T-helper 2 cell treated with Interferon-gamma antibody and Interleukin-4, amounts not matched to agents 100 ng/mL and 5 ng/mL, for 36 hours (primary cell): ENCODE measurements at regions not wholly inside any gene's neighbourhood (a gene's known extent, or its start where the extent isn't known, plus 50 kb on each side); places are given as distances from the start of the nearest gene placed in this dataset.
"Not testable (repeated sequence)": the region's sequence is repeated elsewhere in the genome, so short reads cannot be mapped to it uniquely, and the experiment has no call there.

Experiments
- intact Hi-C: fragments of 100-400 bp; cut with micrococcal nuclease; formaldehyde crosslinking; loops from one replicate; pipeline ENCODE4 v1.15.1; 2023

DNA sequence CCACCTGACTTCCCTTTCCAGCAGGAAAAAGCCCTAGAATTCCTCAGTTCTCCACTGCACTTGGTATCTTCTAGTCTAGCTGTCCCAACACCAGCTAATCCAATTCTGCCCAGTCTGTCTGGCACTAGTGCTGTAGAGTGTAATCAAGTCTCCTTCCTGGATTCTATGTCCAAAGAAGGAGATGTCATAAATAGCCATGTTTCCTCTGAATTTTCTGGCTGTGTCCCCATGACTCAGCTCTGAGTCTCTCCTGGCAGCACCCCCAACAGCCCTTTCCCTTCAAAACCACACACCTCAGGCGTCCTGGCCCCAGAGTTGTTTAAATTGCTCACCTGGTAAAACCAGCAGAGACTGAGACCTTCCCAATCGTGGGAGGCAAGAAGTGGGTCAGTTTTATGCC lies 197.2 kb downstream of the GRXCR1 start:
- intact Hi-C loops: loop anchor here (10.0 kb wide), 1 partner anchor 245 kb away; no protein-coding TSS in a partner anchor

DNA sequence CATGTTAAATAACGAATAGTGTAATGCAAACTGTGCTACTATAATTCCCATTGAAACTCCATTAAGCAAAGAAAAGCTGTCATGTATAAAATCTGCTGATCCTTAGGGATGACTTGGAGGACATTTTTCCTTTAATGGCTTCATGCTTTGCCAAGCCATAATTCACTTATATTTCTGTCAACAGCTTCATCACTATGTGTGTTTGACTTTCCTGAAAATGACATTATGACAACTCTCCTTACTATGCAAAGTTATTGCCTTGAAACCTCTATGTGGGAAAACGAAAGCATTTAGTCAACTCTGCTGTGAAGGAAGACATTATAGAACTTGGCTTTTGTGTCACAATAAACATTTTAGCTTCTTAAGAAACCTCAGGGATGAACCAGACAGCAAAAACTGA lies 210.5 kb downstream of the GRXCR1 start:
- intact Hi-C loops: no loop called here

DNA sequence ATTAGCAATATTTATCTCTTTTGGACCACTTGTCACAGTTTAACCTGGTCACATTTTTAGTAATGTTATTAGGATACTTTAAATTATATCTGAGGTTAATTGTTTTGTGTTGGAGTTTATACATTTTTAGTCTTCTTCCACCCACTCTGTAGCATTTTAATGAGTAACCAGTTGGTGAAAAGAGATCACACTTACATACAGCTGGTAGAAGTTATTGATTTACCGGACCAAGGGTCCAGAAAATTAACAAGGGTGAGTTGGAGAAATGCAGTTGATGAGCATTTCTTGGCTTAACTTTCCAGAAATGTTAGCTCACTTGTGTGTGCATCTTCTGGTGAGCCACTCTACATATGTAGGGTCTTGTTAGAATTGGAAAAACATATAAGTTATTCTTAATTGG lies 219.6 kb downstream of the GRXCR1 start:
- intact Hi-C loops: no loop called here

DNA sequence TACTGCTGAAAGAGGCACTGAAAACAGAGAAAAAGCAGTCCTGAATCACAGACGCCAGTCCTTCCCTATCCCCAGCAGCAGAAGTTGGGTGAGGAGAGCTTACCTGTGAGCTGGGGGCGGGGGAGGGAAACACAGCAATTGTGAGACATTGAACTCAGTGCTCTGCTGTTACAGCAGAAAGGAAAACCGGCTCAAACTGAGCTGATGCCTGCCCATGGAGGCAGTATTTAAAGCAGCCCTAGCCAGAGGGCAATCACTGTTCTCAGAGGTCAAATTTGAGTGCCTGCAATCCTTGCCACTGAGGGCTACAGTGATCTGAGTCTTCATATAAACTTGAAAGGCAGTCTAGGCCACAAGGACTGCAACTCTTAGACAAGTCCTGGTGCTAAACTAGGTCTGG lies 220.7 kb downstream of the GRXCR1 start:
- intact Hi-C loops: no loop called here

DNA sequence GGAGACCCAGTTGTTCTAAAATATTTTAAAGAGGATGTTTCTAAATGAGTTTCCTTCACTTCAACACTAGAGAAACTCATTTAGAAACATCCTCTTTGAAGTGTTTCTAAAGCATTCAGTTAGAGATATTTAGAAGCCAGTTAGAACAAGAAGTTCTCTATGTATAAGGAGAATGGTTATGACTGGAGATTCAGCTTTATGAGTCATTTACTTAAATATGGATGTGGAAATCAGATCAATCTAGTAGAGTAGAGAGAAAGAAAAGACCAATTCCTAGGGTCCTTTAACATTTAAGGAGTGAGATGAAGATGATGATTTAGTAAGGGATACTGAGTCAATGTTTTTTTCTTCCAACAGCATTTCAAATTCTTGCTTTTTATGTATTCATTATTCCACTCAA lies 234.1 kb downstream of the GRXCR1 start:
- intact Hi-C loops: no loop called here

DNA sequence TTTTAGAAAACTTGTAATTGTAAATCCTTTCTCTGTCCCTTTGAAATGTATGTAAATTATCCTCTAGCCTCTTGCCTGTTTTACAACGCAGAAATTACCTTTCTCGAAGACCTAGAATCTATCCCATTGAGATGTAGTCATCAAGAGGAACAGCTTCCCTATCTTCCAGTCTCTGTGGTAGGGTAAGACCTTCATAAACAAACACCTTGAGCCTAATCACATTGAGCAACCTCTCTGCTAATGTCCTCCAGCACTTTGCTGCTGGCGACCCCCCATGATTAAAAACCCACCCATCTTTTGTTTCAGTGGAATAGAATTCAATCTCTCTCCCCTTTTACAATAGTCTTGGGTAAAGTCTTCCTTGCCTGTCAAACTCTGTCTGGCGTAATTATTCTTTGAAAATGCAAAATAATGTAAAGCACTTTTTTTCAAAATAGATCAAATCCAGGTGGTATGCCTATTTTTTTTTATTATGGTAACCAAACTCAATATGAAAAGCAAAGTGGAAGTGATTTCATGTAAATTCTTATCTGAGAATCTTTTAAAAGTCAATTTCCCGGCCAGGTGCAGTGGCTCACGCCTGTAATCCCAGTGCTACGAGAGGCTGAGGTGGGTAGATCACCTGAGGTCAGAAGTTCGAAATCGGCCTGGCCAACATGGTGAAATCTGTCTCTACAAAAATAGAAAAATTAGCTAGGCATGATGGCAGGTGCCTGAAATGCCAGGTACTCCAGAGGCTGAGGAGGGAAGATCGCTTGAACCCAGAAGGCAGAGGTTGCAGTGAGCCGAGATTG lies 237.9 kb downstream of the GRXCR1 start:
- intact Hi-C loops: loop anchor here (1.0 to 5.0 kb wide), 2 partner anchors 1362 to 1499 kb away; no protein-coding TSS in a partner anchor

DNA sequence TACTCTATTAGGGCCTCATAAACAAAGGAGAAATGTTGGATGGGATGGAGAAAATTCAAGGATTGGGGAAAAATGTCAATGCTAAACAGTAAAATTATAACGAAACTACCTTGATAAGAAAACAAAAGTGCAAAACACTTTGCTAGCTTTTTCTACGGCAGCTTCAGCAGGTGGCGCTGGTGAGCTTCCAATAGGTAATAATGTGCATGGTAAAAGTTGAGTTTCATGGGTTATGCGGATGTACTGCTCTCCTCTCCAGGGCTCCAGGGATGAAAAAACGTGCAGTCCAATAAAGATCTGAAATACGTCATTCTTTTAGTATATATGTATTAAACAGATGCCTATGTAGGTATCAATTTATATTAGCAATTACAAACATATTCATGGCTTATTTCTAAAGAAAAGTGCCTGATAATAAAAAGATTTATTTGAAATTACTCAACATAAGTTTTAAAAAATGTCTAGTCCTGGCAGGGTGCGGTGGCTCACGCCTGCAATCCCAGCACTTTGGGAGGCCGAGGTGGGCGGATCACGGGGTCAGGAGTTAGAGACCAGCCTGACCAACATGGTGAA lies 239.6 kb downstream of the GRXCR1 start:
- intact Hi-C loops: loop anchor here (5.0 kb wide), 1 partner anchor 1360 kb away; no protein-coding TSS in a partner anchor

DNA sequence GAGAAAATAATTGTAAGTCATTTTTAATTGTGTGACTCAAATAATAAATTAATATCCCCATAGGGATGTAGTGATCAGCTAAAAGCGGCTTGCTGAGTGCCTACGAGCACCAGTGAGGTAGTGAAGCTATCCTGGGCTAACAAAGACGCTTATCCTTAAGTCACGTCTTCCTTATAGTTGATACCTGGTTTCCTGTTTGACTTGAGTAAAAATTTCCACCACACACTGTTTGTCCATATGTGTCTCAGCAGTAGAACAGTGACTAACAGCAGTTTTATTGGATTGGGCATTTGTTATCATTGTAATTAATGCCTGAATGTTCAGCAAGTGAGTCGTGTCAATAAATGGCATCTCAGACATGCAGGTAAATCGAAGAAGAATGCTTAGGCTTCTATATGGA lies 241.1 kb downstream of the GRXCR1 start:
- intact Hi-C loops: loop anchor here (5.0 kb wide), 1 partner anchor 1359 kb away; no protein-coding TSS in a partner anchor

DNA sequence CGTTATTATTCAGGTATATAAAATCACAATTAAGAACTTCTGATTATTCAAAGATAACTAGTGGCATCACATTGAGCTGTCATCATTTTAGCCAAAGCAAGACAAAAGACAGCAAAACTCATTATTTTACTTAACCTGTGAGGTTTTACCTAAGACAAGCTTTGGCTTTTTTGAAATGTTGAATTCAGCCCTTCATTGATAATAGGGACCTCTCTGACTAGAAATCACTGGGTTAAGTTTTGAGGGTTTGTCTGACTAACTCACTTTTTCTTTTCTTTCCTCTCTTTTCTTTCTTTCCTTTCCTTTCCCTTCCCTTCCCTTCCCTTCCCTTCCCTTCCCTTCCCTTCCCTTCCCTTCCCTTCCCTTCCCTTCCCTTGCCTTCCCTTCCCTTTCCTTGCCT lies 244.2 kb downstream of the GRXCR1 start:
- intact Hi-C loops: no loop called here

DNA sequence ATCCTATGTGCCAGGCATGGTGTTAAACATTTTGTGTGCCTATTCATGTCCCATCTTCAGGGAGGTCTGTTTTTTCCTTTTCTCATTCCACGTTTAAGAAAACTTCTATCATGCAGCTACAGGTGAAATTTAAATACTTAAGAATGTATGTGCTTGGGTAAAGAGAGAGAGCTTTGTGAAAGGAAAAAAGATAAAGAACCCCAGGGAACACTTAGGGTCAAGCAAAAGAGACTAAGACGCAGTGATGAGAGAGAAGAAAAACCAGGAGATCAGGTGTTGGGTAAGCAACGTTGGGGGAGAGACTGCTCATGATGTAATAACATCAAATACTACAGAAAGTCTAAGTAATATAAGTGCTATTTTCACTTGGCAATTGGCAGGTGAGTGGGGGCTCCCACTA lies 253.7 kb downstream of the GRXCR1 start:
- intact Hi-C loops: no loop called here

DNA sequence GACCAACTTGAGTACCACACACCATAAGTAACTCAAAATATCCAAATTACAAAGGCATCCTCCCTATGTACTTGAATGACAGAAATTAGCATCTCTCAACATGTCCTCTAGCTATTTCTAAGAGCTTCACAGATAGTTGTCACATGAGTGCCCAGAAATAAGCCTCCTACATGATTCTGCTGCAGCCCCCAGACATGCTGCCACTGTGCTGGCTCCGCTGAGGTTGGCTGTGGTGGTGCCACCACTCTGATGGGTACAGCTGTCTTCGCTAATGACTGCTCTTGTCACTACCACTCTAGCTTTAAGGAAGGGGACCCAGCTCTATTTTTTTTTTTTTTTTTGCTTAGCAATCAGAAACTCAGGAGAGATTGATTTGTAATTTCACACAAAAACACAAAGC lies 256.0 kb downstream of the GRXCR1 start:
- intact Hi-C loops: no loop called here

DNA sequence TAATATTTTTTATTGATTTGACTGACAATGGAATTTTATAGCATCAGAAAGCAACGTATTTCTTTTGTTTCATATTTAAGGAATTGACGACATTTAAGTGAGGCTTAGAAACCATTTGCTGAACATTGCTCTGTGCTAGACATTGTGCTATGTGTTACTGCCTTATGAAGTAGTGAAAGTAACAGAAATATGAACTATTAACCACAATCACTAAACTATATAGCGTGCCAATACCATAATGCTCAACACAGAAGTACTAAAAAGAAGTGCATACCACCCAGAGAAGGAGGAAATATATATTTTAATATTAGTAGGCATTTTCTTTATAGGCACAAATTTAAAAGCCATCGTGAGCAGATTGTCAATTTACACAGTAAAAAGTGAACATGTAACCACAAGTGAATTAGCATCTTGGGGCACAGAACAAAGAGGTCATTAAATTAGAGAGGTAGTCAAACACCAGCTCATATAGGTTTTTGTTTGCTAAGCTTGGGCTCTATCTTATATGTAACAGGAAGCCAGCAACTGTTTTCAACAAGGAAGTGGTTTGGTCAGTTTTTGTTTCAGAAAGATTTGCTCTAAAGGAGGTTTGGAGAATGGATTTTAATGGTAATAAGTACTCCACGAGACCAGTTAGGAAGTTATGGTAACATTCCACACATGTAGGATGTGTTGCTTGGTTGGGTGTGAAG lies 270.7 kb downstream of the GRXCR1 start:
- intact Hi-C loops: no loop called here

DNA sequence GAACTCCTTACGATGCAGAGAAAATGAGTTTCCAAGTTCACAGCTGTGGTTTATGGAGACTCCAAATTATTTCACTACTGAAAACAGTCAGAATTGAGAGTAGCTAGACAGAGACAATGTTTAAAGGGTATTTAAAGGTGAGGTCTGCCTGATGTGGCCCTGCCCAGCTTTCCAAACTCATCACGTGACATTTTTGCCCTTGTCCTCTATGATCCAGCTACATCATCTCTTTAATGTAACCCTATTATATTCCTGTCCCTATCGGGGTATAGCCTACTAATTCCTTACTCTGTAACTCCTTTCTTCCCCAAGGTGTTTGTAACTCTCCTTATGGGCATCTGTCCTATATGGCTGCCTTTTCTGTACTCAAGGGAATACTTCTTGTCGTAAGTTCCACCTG lies 297.2 kb downstream of the GRXCR1 start:
- intact Hi-C loops: no loop called here

DNA sequence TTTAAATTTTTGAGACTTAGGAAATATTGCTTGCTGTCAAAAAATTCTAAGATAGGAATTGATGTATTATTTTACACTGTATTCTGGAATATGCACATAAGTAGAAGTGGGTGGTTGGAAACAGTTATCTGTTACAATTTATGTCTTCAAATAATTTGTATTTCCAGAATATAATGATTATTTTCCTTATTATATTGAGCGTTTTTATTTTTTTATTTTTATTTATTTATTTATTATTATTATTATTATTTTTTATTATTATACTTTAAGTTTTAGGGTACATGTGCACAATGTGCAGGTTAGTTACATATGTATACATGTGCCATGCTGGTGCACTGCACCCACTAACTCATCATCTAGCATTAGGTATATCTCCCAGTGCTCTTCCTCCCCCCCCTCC lies 320.1 kb downstream of the GRXCR1 start:
- intact Hi-C loops: not testable (repeated sequence)

DNA sequence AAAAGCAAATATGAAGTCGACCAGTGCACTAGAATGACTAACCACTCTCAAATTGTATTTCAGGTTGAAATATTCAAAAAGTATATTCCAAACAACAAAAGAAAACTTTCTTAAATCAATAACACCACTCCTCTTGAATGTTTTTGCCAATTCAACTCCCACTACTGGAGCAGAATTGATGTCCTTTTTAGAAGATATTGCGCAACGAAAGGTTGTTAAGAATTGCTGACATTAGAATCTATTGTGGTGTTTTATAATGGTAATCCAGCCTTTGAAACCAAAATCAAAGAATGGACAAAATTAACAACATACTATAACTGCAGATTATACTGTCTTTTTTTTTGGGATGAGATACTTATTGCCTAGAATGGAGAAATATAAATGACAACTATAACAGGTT lies 331.3 kb downstream of the GRXCR1 start:
- intact Hi-C loops: no loop called here

DNA sequence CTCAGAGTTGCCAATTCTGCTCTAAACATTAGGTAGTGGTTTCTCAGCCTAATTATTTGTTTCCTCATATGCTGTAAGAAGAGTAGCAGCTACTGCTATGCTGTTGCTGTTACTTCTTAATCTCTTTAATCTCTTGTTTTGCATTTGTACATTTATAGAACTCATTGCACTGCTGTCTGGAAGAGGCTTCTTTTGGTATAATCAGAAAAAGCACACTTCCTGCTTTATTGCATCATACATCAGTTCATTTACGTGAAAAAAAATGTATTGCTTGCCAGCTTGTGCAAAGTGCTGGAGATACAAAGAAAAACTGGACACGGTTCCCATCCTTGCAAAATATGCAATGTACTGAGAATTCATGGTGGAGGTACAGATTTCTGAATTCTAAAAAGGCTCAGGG lies 332.0 kb downstream of the GRXCR1 start:
- intact Hi-C loops: no loop called here

DNA sequence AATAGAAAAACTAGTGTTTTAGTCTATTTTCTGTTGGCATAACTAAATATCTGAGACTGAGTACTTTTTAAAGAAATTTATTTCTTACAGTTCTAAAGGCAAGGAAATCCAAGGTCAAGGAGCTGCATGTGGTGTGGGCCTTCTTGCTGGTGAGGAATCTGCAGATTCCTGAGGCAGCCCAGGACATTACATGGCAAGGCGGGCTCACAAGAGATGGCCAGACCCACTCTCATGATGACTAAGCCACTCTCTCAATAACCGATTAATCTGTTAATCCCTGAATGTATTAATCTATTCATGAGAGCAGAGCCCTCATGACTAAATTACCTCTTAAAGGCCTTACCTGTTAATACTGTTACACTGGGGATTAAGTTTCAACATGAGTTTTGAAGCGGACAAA lies 340.8 kb downstream of the GRXCR1 start:
- intact Hi-C loops: no loop called here

DNA sequence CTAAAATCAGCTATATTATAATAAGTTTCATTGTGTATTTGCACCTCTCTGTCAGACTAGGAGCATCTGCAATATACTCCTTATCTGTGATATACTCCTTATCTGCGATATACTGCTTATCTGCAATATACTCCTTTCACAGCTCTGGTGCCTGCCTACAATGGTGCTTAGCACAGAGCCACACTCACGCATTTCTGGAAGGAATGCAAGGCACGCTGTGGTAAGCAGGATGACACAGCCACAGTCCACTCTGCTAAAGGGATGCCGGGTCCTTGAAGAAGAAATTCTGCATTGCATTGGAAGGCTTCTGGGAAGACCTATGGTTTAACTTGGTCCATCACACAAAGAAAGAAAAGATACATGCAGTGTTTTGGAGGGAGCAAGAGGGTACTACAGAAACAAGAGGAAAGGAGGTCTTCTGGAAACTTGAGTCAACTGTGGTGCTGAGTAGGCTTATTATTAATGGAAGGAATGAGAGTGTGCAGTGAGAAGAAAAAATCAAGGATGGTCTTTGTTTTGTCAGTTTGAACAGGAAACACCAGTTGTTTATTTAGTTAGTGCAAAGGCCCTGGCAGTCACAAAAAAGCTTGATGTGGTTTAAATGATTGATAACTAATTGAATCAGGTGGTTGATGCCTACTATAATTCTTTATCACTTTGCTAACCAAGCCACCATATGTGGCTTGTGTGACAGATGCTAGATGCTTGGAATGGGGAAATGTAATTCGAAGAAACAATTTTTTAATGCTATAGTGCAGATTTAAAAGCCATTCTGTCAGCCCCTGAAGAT lies 342.3 kb downstream of the GRXCR1 start:
- intact Hi-C loops: no loop called here

DNA sequence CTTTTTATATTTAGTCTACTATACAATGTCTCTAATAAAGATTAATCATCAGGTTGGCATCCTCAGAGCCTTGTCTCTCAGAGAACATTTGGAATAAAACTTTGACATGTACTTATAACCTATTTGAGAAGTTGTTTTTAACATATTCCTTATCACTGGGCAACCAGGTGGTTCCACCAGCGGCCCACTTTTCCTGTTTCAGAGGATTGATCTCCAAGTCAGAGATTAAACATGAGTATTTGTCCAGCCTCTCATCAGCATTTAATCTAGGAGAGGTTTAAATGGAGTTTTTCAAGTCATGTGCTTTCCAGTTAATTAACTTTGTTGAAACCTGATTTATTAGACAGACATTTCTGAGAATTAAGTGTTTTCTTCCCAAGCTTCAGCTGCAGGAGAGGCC lies 345.5 kb downstream of the GRXCR1 start:
- intact Hi-C loops: no loop called here

DNA sequence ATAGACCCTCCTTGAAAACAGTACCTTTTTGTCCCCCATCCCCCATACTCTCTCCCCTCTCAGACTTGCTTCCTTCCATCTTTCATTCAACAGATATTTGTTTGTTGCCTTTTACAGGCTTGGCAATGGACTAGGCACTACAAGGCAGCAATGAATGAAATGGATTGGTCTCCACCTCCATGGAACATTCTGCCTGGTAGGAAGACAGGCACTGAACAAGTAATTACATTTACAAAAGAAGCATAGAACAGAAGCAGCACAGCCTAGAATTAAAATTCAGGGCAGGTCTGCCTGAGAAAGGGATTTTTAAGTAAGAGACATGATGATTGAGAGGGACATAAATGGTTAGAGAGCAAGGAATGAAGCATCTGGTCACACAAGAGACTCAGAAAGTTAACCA lies 346.1 kb downstream of the GRXCR1 start:
- intact Hi-C loops: no loop called here

DNA sequence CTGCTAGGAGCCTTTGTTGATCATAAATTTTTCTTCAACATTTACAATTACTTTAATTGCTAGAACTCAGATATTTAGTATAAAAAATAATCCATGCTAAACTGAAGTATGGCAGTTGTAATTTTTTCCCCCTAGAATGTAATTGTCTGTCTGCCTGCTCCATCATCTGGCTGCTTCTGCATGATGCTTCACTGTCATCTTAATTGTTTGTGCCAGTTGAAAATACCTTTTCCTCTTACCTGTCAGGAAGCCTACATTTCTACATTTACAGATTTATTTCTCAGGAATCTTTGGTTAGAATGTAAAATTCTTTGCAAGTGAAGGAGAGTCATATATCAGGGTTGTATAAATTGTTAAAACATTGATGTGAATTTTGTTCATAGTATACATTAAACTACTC lies 348.6 kb downstream of the GRXCR1 start:
- intact Hi-C loops: no loop called here

DNA sequence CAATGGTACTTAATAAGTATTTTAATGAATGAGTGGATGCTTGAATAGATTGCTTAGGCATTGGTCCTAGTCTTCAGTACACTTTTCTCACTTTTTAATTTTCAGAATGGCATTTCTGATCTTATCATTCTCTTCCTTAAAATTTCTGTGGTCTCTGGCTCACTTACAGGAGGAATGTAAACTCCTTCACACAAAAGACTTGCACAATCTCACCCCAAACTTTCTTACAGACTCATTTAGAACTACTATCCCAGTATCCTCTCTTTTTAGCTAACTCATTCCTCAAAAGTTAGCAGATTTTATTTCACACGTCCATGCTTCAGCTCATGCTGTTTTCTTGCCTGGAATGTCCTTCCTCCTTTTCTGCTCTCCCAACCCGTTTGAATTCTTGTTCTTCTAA lies 350.1 kb downstream of the GRXCR1 start:
- intact Hi-C loops: no loop called here
